Muscle of back (tissue), 3 donors: ENCODE measurements at regions not wholly inside any gene's neighbourhood (a gene's known extent, or its start where the extent isn't known, plus 50 kb on each side); places are given as distances from the start of the nearest gene placed in this dataset.

Source experiments
- DNase-seq, 3 donors: peaks; one replicate each; pipeline versions ENCODE4 v3.0.0 to v3.0.0-alpha.2; 2013

DNA sequence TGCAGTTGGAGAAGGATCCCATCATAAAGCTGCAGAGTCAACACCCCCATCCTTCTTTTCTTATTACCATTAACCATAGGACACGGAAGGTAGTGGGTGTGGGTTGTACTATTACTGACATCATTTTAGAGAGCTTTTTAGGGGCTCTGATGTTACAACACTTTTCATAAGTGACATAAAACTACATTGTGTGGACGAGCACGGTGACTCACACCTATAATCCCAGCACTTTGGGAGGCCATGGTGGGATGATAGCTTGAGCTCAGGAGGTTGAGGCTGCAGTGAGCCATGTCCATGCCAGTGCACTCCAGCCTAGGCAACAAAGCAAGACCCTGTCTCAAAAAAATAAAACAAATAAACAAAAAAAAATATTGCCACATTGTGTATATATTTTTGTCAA lies 167.1 kb downstream of the DUSP6 start:
- DNase-seq, result no peak

DNA sequence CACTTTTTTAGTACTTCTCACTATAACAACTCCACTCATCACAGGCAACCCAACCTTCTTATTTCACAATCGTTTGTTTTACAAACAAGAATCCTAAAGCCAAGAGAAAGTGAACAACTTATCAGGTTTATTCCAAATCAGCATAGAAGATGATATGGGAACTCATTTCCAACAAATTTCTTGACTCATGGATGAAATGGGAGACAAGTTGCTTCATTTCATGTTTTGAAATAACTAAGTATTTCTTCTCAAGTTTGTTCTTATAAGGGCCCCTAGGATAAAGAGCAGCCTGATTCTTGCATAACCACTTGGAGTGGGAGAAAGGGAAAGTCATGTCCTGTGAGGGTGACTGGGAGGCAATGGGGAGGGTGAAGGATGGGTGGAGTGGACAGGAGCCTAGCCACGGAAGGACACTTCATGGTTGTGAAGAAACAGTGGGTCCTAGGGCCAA lies 168.3 kb downstream of the DUSP6 start:
- no peak for DNase-seq

DNA sequence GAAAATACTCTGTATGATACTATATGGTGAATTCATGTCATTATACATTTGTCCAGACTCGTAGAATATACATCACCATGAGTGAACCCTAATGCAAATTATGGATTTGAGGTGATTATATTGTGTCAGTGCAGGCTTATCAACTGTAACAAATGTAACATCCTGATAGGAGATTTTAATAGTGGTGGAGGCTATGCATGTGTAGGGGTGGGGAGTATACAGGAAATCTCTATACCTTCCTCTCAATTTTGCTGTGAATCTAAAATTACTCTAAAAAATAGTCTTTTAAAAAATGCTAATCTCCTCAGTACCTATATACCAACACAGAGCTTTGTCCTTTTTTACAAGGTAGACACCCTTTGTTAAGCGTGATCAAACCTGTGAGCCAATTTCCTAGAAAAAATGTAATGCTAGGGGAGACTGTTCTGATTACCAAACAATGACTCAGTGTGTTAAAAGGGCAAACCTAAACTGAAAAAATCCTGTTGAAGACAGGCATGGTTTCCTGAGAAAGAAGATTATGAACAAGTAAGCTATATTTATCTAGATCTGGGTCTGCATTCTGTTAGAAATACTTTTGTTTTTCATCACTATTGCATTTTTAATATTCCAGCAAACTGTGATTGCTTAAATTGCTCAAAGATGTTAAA lies 170.9 kb downstream of the DUSP6 start:
- DNase-seq, result no peak

DNA sequence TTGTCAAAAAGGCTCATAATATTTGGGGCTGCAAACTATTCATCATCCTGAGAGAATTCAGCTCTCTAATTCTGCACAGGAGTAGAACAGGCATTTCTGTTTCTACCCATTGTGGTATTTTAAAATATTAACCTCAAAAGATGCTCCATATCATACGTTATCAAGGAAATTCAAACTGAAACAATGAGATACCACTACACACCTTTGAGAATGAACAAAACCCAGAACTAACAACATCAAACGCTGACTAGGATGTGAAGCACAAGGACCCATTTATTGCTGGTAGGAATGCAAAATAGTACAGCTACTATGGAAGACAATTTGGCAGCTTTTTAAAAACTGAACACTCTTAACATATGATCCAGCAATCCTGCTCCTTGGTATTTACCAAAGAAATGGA lies 171.8 kb downstream of the DUSP6 start:
- DNase-seq, result no peak

DNA sequence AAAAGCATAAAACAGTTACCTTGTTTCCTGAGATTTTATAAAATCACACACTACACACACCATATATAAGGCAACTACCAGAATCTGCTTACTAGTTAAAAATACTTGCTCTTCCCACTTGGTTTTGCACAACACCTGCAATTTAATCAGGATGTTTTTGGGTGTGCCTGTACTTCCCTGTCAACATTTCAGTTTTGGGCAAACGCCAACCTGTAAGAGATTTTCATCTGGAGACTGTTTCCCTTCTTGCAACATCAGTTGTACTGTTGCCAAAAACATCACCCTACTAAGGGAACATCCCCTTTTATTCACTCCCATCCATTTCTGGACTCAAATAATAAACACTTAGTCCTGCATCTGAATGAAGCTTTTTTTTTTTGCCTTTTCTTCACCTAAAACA lies 172.3 kb downstream of the DUSP6 start:
- peak; percentile 78 to 90 (median 86) for DNase-seq

DNA sequence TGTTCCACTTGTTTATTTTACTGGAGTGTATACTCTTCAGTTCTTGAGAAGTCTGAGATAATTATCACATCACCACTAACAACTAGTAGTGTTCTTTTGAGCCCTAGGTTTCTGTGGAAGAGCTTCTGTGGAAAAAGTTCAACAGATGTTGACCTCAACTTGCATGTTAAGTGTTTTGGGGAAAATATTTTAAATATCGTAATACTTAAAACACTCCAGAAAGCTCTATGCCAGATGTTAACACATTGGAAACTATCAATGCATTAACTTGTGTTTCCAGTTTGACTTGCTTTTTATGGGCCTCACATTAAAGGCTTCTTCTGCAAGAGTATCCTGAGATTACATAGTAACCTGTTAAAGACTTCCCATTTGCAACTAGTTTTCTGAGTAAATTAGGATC lies 173.1 kb downstream of the DUSP6 start:
- peak; percentile 32 to 68 (median 44) for DNase-seq

DNA sequence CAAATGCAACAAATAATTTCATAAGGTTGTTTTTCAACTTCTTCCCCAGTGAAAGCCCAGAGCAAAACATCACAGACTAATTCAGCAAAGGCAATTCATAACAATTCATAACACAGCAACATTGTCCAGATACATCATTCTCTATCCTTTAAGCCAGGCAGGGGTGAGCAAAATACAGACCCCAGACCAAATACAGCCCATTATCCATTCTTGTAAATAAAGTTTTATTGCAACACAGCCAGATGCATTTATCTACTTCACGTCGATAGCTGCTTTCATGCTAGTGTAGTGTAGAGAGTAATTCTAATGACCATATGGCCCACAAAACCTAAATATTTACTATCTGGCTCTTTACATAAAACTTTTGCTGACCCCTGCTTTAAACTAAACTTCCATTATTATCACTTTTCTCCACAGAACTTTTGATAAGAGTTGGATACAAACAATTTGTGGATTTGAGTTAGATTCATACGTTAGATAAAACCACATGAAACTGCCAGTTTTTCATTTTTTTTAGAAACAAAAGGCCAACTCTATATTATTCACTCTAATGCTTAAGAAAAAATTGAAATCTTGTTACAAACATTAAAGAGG lies 174.4 kb downstream of the DUSP6 start:
- no peak for DNase-seq

DNA sequence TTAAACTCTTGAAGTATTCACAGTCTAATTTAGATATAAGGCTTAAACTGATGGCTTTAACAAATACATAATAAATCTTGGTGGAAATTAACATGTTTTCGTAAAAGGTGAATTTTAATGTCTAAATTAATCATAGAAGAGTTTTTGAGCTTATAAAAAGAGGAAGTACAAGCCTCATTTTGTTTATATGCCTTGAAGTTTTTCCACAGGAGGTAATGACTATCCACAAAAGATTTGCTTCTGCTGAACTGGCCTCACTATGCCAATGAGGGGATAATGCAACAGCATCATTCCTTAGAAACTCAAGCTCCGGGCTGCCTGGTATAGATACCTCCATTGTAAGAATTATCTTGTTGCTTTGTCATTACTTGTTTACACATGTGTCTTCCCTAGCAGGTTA lies 175.6 kb downstream of the DUSP6 start:
- no peak for DNase-seq

DNA sequence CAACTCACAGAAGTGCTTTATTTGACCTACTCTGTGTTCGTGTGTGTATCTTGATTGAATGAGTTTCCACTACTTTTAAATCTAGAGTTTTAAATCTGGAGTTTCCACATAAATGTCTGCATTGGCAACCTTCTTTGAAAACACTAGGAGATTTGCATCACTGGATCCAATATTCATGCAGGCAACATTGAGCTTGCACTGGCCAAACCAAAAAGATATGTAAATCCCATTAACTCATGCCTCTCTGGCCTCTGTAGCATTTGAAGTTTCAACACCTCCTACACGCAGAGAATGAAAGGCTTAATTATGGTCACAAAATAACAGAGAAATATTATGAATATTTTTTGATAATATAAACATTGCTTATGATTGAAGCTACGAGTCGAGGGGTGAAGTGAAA lies 178.6 kb downstream of the DUSP6 start:
- DNase-seq, result no peak

DNA sequence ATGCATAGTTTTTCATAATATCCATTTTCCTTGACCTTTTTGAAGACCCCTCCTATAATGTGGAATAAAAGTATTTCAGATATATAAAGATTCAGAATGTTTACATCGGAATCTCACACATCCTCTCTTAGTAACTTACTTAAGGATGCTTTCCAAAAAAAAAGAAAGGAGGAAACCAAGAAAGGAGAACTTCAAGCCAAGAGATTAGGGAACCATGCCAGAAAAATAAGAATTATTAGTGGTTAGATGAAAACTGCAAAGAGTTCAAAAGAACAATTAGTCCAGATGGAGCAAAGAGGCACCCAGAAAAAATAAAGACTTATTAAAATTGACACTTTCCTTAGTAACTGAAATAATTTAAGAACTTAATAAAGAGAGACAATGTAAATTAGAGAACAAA lies 179.2 kb downstream of the DUSP6 start:
- DNase-seq, result no peak

DNA sequence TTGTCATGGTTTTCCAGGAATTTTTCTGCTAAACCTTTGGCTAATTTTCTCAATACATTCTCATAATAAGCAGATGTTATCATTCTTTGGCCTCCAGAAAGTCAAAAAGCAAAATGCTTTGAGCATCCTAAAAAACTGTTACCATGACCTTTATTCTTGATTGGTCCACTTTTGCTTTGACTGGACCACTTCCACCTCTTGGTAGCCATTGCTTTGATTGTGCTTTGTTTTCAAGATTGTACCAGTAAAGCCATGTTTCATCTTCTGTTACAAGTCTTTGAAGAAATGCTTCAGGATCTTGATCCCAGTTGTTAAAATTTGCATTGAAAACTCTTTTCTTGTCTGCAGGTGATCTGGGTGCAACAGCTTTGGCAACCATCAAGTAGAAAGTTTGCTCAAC lies 180.1 kb downstream of the DUSP6 start:
- DNase-seq, result no peak

DNA sequence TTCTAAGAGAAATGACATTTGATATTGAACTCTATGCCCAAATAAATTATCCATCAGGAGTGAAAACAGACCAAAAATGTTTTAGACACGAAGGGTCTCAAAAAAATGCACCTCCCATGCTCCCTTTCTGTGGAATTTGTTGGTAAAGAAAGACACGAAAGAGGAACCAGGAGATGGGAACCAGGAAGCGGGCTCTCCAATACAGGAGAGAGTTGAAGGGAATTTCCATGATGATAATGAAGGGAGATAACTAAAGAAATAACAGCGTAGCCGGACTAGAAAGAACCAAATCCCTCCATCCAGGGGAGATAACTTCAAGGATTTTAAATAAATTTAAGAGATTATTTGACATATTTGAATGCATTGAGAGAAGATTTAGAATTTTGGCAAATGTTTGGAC lies 183.0 kb downstream of the DUSP6 start:
- DNase-seq, result no peak

DNA sequence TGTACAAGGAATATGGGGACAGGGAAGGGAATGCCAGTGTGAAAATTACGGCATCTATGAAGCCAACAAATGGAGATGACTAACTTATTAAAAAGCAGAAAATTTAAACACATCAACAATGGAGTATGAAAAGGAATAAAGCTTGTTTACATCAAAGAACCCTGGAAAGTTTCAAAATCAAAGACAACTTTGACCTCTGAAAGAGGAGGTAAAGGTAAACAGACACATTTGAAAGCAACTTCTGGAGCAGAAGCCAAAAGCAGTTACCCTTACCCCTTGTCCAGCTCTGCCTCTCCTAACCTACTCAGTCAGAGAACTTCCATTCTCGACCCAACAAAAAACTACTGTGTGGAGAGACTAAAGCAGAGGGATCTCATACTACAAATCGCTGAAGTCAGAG lies 184.3 kb downstream of the DUSP6 start:
- no peak for DNase-seq

DNA sequence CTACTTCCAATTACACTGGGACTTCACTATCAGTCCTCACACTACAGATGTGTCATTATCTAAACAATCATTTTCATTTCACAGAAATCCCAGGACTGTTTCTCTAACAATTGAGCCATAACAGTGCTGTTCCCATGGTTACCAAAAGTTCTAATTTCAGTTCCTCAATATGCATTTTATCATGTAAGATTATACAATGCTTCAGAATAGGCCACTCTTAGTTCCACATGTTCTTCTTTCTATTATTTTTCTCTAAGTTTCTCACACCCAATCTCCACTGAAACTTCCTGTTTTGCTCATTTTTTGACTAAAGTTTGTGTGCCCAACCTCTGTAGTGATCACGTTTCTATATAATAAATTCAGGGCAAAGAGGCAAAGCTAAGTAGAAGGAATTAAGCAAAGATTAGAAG lies 185.8 kb downstream of the DUSP6 start:
- peak; percentile 65 to 79 (median 65) for DNase-seq

DNA sequence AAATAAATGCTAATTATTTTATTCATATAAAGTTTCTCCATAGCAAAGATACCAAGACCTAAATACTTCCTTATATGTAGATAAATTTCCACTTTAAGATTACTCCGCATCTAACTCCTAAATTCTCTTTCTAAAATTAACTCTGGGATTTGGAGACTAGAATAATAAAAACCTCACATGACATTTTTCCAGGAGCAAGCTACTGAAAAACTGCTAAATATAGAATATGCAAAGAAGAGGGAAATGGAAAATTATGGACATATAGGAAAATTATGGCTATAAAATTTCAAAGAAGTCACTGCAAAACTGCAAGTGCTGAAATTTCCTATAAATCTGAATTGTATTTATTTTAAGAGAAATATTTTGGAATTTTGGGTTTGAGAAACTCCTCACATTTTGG lies 186.2 kb downstream of the DUSP6 start:
- peak in 2 of 3 donors; percentile 31 to 36 for DNase-seq

DNA sequence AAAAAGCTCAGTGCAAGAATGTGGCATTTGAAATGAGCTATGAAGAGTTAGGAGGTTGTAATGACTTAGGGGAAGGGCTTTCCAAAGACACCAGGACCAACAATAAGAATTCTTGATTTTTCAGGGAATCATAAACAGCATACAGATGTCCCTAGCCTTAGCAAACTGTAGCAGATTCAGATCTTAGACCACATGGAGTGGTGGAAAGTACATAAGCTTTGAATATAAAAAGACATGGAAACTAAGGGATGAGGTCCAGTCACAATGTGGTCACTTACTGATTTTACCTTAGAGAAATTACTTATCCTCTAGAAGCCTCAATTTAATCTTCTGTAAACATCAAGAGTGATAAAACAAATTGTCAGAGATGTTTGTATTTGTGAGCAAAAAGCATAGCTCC lies 186.6 kb downstream of the DUSP6 start:
- no peak for DNase-seq

DNA sequence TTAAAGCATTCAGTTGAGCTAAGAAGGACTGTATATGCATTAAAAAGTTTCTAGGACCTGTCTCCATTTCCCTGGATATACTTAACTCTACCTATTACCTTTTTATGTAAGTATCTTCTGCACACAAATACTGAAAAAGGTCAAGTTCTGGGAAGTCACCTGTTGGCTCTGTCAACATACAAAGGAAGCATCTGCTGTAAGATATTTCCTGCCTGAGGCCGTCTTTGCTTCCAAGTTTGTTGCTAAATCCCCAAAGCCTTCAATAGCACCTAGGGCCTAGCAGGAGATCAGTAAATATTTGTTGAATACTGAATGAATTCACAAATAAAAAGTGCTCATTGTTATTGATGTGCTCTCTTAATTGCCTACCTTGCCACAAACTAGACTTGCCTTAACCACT lies 188.4 kb downstream of the DUSP6 start:
- DNase-seq, result no peak

DNA sequence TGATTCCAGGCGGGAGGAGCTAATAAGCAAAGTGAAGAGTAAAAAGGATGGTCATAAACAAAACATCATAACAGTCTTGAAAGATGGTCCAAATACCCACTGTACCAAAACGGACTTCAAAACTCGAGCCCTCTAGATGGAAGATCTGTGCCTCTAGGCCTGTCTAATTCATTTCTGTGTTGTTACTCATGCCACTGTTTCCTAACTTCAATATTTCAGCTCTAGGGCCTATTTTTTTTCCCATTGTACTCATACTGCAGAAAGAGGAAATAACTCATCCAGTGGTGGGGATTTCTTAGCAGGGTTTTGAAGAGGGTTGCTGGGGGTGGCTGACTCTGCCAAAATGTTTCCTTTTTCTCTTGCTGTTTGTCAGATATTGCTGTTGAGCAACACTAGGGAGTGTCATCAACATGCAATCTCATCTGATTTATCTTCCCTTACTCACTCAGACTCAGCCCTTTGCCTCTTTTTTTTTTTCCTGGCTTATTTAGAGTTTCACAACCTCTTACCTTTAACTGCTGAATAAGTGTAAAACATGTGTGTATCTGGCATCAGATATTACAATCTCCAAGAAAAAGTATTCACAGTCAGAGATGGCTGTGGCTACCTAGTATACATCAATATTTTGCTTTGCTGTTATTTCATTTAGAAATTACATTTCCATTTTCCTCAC lies 189.6 kb downstream of the DUSP6 start:
- DNase-seq, result peak; percentile 54 to 97 (median 78)

DNA sequence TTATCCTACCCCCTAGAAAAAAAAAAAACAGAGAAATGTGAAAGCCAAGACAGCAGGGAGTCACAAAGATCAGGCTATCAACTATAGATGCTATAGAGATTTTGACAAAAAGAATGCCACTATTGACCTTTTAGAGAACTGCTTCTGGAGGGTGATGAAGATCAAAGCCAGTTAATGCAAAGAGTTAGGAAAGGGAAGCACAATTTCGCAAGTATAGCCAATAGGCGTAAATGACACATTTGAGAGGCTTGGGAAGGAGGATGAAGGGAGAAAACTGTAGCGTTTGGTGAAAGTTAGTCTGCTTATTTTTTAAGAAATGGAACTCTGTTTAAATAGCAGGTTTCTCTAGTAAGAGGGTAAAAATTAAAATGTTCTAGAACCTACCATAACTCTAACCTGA lies 190.7 kb downstream of the DUSP6 start:
- no peak for DNase-seq

DNA sequence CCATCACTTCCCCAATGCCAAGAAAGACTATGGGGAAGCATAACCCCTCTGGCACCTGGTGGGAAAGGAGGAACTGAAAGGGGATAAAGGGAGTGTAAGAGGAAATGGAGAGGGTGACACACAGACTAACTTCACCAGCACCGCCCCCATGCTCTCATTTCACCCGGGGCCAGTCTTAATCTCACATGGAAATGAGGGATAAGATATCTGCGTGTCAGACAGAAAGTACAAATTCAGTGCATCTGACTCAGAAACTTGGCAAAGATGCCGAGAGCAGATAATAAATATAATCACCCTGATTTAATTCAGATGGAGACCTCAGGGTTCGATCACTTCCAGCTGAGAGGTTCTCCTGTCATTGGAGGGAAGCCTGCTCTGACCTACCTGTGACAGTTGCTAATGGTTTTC lies 191.6 kb downstream of the DUSP6 start:
- DNase-seq, result peak in 2 of 3 donors; percentile 64 to 75

DNA sequence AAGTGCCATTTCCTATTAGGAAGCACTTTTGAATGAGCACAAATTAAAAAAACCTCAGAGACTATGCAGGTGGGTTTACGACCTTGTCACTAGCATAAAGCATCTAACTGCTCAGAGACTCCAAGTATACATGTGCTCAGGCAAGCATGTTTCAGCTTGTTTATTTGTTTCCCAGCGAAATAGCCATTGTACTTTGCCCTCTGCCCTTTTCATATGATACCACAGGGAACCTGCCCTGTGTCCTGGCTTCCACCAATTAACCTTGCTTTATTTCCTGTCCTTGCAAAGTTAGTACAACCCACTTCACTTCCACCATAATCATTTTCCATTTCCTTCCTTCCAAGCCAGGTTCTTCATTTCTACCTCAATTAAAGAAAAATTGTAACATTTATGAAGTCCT lies 194.9 kb downstream of the DUSP6 start:
- no peak for DNase-seq

DNA sequence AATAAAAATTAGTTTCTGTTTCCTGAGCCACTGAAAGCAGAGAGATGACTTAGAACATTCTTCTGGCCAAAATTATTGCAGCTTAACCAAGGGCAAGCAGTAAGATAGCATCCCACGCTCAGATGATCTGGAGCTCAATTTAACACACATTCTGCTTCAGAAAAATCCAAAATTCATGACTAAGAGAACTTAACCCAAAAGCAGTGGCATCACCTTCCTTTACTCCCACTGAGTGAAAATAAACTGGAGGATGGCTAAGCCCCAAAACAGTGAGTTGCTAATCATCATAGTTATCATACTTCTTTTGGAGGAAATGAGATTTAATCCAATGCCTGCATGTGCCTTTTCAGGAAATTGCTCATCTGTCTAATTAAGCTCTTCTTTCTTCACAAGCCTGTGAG lies 195.4 kb downstream of the DUSP6 start:
- peak in 1 of 3 donors; percentile 52 for DNase-seq

DNA sequence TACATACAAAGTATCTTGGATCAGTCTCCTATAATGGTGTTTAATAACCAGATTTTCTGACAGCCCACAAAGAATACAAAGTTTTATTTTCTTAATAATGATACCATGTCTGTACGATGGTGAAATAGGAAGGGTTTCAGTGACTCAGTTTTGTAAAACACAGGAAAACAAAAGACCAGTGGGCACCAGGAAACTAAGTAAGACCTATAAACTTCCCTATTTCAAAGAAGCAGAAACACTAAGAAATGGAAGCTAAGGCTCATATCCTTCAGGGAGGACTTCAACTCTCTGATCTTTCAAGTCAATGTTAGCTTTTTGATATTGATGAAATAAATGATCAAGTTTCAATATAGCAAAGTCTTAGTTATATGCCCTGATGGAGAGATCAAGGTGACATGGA lies 196.0 kb downstream of the DUSP6 start:
- DNase-seq, result no peak

DNA sequence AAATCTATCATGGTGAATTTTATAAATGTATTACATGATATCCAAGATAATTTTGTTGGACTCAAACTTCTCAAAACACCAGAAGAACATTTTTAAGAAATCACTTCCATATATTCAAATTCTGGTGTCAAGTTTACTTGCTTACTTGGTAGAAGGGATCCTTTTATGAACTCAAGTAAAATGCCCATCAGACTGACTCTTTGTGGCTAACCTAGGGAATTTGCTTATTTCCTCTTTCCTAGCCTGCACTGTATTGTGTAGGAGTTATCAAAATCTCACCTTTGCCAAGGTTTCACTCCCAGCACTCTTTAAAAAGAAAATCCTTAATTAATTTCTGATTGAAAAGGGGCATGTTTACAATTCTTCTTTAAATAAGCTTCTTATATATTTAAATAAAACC lies 196.5 kb downstream of the DUSP6 start:
- DNase-seq, result no peak
